WTC11 (cell line): ENCODE measurements at regions not wholly inside any gene's neighbourhood (a gene's known extent, or its start where the extent isn't known, plus 50 kb on each side); places are given as distances from the start of the nearest gene placed in this dataset.

ENCODE experiments used
- ATAC-seq: fragments of 200-7000 bp; cut with Tn5 transposase; 2 replicates; pipeline ENCODE4 v1.10.0; 2021; ENCODE audit warnings: mild to moderate bottlenecking, moderate library complexity
- CTCF ChIA-PET: fragments of 300-600 bp; sonication (Branson Sonifier 250); formaldehyde crosslinking; loops from one replicate; lab custom pipeline; 2021; ENCODE audit warnings: antibody characterized with exemption; lab: Charles Lee
- POLR2A ChIA-PET: fragments of 350-600 bp; sonication (Branson Sonifier 250); formaldehyde crosslinking; loops from one replicate; lab custom pipeline; 2021; ENCODE audit warnings: antibody characterized with exemption; lab: Charles Lee
- DNase-seq: peaks from one replicate; pipeline ENCODE4 v3.0.0; 2021; ENCODE audit warnings: low spot score
- H3K27ac Mint-ChIP-seq: 2 replicates; pipeline ENCODE4 v1.8.0; 2021; ENCODE audit warnings: mixed read lengths
- H3K27me3 Mint-ChIP-seq: 2 replicates; pipeline ENCODE4 v1.8.0; 2021; ENCODE audit warnings: low read depth, mild to moderate bottlenecking, moderate library complexity, mixed read lengths
- H3K36me3 Mint-ChIP-seq: 2 replicates; pipeline ENCODE4 v1.8.0; 2021; ENCODE audit warnings: mixed read lengths
- H3K4me1 Mint-ChIP-seq: 2 replicates; pipeline ENCODE4 v1.8.0; 2022; ENCODE audit warnings: mixed read lengths
- H3K4me3 Mint-ChIP-seq: 2 replicates; pipeline ENCODE4 v1.8.0; 2021; ENCODE audit warnings: mild to moderate bottlenecking, moderate library complexity, mixed read lengths
- H3K9me3 Mint-ChIP-seq: 2 replicates; pipeline ENCODE4 v1.8.0; 2021; ENCODE audit warnings: mixed read lengths
- CDX4 ChIP-seq: fragments of 250-450 bp; sonication (Bioruptor Pico); IDR thresholded peaks from 2 replicates; pipeline ENCODE4 v1.9.0; 2021; ENCODE audit warnings: moderate library complexity, mild to moderate bottlenecking, inconsistent platforms, borderline replicate concordance
- E2F5 ChIP-seq: sonication (generic); formaldehyde crosslinking; IDR thresholded peaks from 2 replicates; pipeline ENCODE4 v1.8.1; 2022; ENCODE audit warnings: mild to moderate bottlenecking, moderate library complexity, missing genetic modification reagents
- ESRRA ChIP-seq: sonication (generic); formaldehyde crosslinking; IDR thresholded peaks from 2 replicates; pipeline ENCODE4 v1.8.1; 2022; ENCODE audit warnings: mild to moderate bottlenecking, missing genetic modification reagents, borderline replicate concordance
- FOXK1 ChIP-seq: sonication (generic); formaldehyde crosslinking; IDR thresholded peaks from 2 replicates; pipeline ENCODE4 v1.8.0; 2022; ENCODE audit warnings: mild to moderate bottlenecking, moderate library complexity, missing genetic modification reagents
- FOXP1 ChIP-seq: sonication (generic); formaldehyde crosslinking; IDR thresholded peaks from 2 replicates; pipeline ENCODE4 v1.8.0; 2022; ENCODE audit warnings: missing genetic modification reagents, mild to moderate bottlenecking, moderate library complexity, borderline replicate concordance
- MYBL2 ChIP-seq: sonication (generic); formaldehyde crosslinking; IDR thresholded peaks from 2 replicates; pipeline ENCODE4 v1.8.1; 2023; ENCODE audit warnings: mild to moderate bottlenecking, moderate library complexity, missing genetic modification reagents
- NR1H2 ChIP-seq: sonication (generic); formaldehyde crosslinking; IDR thresholded peaks from 2 replicates; pipeline ENCODE4 v1.9.0; 2021; ENCODE audit warnings: mild to moderate bottlenecking, moderate library complexity, missing genetic modification reagents
- NR3C1 ChIP-seq: sonication (generic); formaldehyde crosslinking; conservative IDR thresholded peaks from 2 replicates; pipeline ENCODE4 v1.8.1; 2023; ENCODE audit warnings: low read depth, mild to moderate bottlenecking, missing genetic modification reagents
- PRRX2 ChIP-seq: fragments of 250-450 bp; sonication (Bioruptor Pico); IDR thresholded peaks from 2 replicates; pipeline ENCODE4 v1.8.0; 2021; ENCODE audit warnings: mild to moderate bottlenecking
- RORB ChIP-seq: fragments of 250-450 bp; sonication (Bioruptor Pico); IDR thresholded peaks from 2 replicates; pipeline ENCODE4 v1.9.0; 2021; ENCODE audit warnings: mild to moderate bottlenecking
- SP1 ChIP-seq: sonication (generic); formaldehyde crosslinking; conservative IDR thresholded peaks from 2 replicates; pipeline ENCODE4 v1.8.1; 2022; ENCODE audit warnings: missing genetic modification reagents
- USF1 ChIP-seq: sonication (generic); formaldehyde crosslinking; IDR thresholded peaks from 2 replicates; pipeline ENCODE4 v1.8.0; 2022; ENCODE audit warnings: mild to moderate bottlenecking, missing genetic modification reagents
- ZMAT4 ChIP-seq: fragments of 250-450 bp; sonication (Bioruptor Pico); IDR thresholded peaks from 2 replicates; pipeline ENCODE4 v1.9.0; 2021; ENCODE audit warnings: mild to moderate bottlenecking
- ZNF219 ChIP-seq: sonication (generic); formaldehyde crosslinking; IDR thresholded peaks from 2 replicates; pipeline ENCODE4 v1.8.0; 2023; ENCODE audit warnings: missing genetic modification reagents, mild to moderate bottlenecking, borderline replicate concordance
- ZNF396 ChIP-seq: fragments of 250-450 bp; sonication (Bioruptor Pico); IDR thresholded peaks from 2 replicates; pipeline ENCODE4 v1.8.0; 2021; ENCODE audit warnings: mild to moderate bottlenecking, moderate library complexity, borderline replicate concordance
- ZNF416 ChIP-seq: fragments of 250-450 bp; sonication (Bioruptor Pico); IDR thresholded peaks from 2 replicates; pipeline ENCODE4 v1.9.0; 2021; ENCODE audit warnings: mild to moderate bottlenecking, inconsistent platforms
- ZNF512 ChIP-seq: sonication (generic); formaldehyde crosslinking; IDR thresholded peaks from 2 replicates; pipeline ENCODE4 v1.8.1; 2022; ENCODE audit warnings: missing genetic modification reagents, borderline replicate concordance

GRCh38 chr14:42140831-42141279, 534.2 kb downstream of the LRFN5 start:
- no peaks in the 10 kb centered on the region for H3K4me1 Mint-ChIP-seq
- TF ChIP-seq USF1 (no peak), SP1 (CRISPR knock-in tag) (no peak), MYBL2 (CRISPR knock-in tag) (no peak), ZMAT4 (CRISPR knock-in tag) (no peak)
- ChIA-PET CTCF (no interaction called here), POLR2A (no interaction called here)
- H3K9me3 Mint-ChIP-seq = peaks cover 7% of the 10 kb centered on the region
- ATAC-seq (no peak), DNase-seq (no peak)
- H3K4me3 Mint-ChIP-seq = no peak overlapping the region
- H3K27me3 Mint-ChIP-seq = no peaks in the 10 kb centered on the region
- H3K27ac Mint-ChIP-seq = no peak overlapping the region
- no peaks in the 10 kb centered on the region for H3K36me3 Mint-ChIP-seq

GRCh38 chr14:42140001-42140400, 533.3 kb downstream of the LRFN5 start:
- DNase-seq (no peak), ATAC-seq (no peak)
- H3K4me1 Mint-ChIP-seq = no peaks in the 10 kb centered on the region
- TF ChIP-seq FOXK1 = no peak
- no peak for TF ChIP-seq NR1H2 (CRISPR knock-in tag)
- no peak for TF ChIP-seq RORB (CRISPR knock-in tag)
- H3K27ac Mint-ChIP-seq = no peak overlapping the region
- H3K36me3 Mint-ChIP-seq = no peaks in the 10 kb centered on the region
- POLR2A ChIA-PET = no interaction called here
- peaks cover 5% of the 10 kb centered on the region for H3K9me3 Mint-ChIP-seq
- CTCF ChIA-PET = no interaction called here
- H3K27me3 Mint-ChIP-seq = no peaks in the 10 kb centered on the region
- H3K4me3 Mint-ChIP-seq = no peak overlapping the region

GRCh38 chr14:42138406-42138805, 531.7 kb downstream of the LRFN5 start:
- no peaks in the 10 kb centered on the region for H3K27me3 Mint-ChIP-seq
- no peaks in the 10 kb centered on the region for H3K9me3 Mint-ChIP-seq
- no peak overlapping the region for H3K27ac Mint-ChIP-seq
- ATAC-seq (no peak), DNase-seq (no peak)
- H3K36me3 Mint-ChIP-seq = no peaks in the 10 kb centered on the region
- TF ChIP-seq PRRX2 (no peak), CDX4 (CRISPR knock-in tag) (no peak), FOXP1 (CRISPR knock-in tag) (no peak), ZNF219 (no peak), E2F5 (CRISPR knock-in tag) (no peak), USF1 (no peak), ZNF512 (no peak), NR3C1 (CRISPR knock-in tag) (no peak), ZNF396 (CRISPR knock-in tag) (no peak), ZNF416 (CRISPR knock-in tag) (no peak), ESRRA (CRISPR knock-in tag) (no peak)
- CTCF ChIA-PET = no interaction called here
- H3K4me3 Mint-ChIP-seq = no peak overlapping the region
- POLR2A ChIA-PET = no interaction called here
- no peaks in the 10 kb centered on the region for H3K4me1 Mint-ChIP-seq
